SU-DHL-6 (cell line): ENCODE measurements at regions not wholly inside any gene's neighbourhood (a gene's known extent, or its start where the extent isn't known, plus 50 kb on each side); places are given as distances from the start of the nearest gene placed in this dataset.

Experiments used
- CTCF ChIP-seq: fragments of 200-600 bp; sonication (generic); IDR thresholded peaks from one replicate; pipeline ENCODE4 v1.5.1; 2017; ENCODE audit warnings: antibody characterized with exemption, mild to moderate bottlenecking, low read length, moderate library complexity; ENCODE audit not compliant: insufficient read depth, poor library complexity, severe bottlenecking
- EZH2phosphoT487 ChIP-seq: fragments of 200-600 bp; sonication (generic), shearing (Covaris generic); conservative IDR thresholded peaks from 2 replicates; pipeline ENCODE4 v1.6.1; 2018; ENCODE audit warnings: mild to moderate bottlenecking, antibody characterized with exemption, low read length, moderate library complexity, mixed read lengths

- TF ChIP-seq CTCF (no peak), EZH2phosphoT487 (no peak)
Observed at GRCh38 chr5:38739011-38739704, 106.7 kb upstream of the OSMR start.
